Activated T-cell treated with anti-CD3 and anti-CD28 coated beads, Interleukin-2, amount 50 U/mL, for 4 hours (primary cell): ENCODE measurements at regions not wholly inside any gene's neighbourhood (a gene's known extent, or its start where the extent isn't known, plus 50 kb on each side); places are given as distances from the start of the nearest gene placed in this dataset.
A peak's percentile ranks its signal among the peaks of the same experiment; 100 is the strongest.

Source experiments
- ATAC-seq, 2 donors: fragments of 200-7000 bp; cut with Tn5 transposase; one replicate each; pipeline ENCODE4 v1.10.0; 2021
- DNase-seq: peaks from one replicate; pipeline ENCODE4 v3.0.0-alpha.2; 2020
- H3K27me3 Mint-ChIP-seq: one replicate; pipeline ENCODE4 v1.8.0; 2021; ENCODE audit warnings: low read depth, mixed read lengths
- H3K36me3 Mint-ChIP-seq: one replicate; pipeline ENCODE4 v1.8.0; 2022; ENCODE audit warnings: mixed read lengths; ENCODE audit not compliant: insufficient read depth
- H3K4me1 Mint-ChIP-seq: one replicate; pipeline ENCODE4 v1.8.0; 2021; ENCODE audit warnings: low read depth, mixed read lengths
- H3K4me3 Mint-ChIP-seq: one replicate; pipeline ENCODE4 v1.8.0; 2021; ENCODE audit warnings: mild to moderate bottlenecking, moderate library complexity, mixed read lengths
- H3K9me3 Mint-ChIP-seq: one replicate; pipeline ENCODE4 v1.8.0; 2021; ENCODE audit warnings: mixed read lengths

GRCh38 chr12:67822826-67823225 is 166.4 kb upstream of the IFNG-AS1 start:
- no peaks in the 10 kb centered on the region for H3K9me3 Mint-ChIP-seq
- H3K27me3 Mint-ChIP-seq, result no peaks in the 10 kb centered on the region
- no peak for DNase-seq
- H3K4me3 Mint-ChIP-seq, result no peak overlapping the region
- no peak for ATAC-seq
- H3K36me3 Mint-ChIP-seq, result no peaks in the 10 kb centered on the region
- peaks cover 9% of the 10 kb centered on the region for H3K4me1 Mint-ChIP-seq

- H3K36me3 Mint-ChIP-seq, result peaks cover 1% of the 10 kb centered on the region
- ATAC-seq (no peak), DNase-seq (no peak)
- H3K4me1 Mint-ChIP-seq, result peaks cover 23% of the 10 kb centered on the region
- no peaks in the 10 kb centered on the region for H3K9me3 Mint-ChIP-seq
- no peak overlapping the region for H3K4me3 Mint-ChIP-seq
- no peaks in the 10 kb centered on the region for H3K27me3 Mint-ChIP-seq
These were observed 163.1 kb upstream of the IFNG-AS1 start for GRCh38 chr12:67826148-67826547.

- ATAC-seq (peak in 1 of 2 donors; percentile 3), DNase-seq (no peak)
- Mint-ChIP-seq H3K4me1 (peaks cover 23% of the 10 kb centered on the region), H3K4me3 (no peak overlapping the region), H3K27me3 (no peaks in the 10 kb centered on the region), H3K36me3 (peaks cover 1% of the 10 kb centered on the region), H3K9me3 (no peaks in the 10 kb centered on the region)
These were observed 162.1 kb upstream of the IFNG-AS1 start for GRCh38 chr12:67826946-67827720.

GRCh38 chr12:67827820-67828383 is 161.3 kb upstream of the IFNG-AS1 start:
- ATAC-seq, result peak; percentile 94 to 97
- DNase-seq, result peak; percentile 36
- Mint-ChIP-seq H3K9me3 (no peaks in the 10 kb centered on the region), H3K27me3 (no peaks in the 10 kb centered on the region), H3K4me3 (peak overlapping the region; percentile 9), H3K36me3 (peaks cover 1% of the 10 kb centered on the region), H3K4me1 (peaks cover 23% of the 10 kb centered on the region)

- Mint-ChIP-seq H3K4me3 (no peak overlapping the region), H3K4me1 (peaks cover 23% of the 10 kb centered on the region), H3K36me3 (peaks cover 1% of the 10 kb centered on the region), H3K27me3 (no peaks in the 10 kb centered on the region), H3K9me3 (no peaks in the 10 kb centered on the region)
- no peak for ATAC-seq
- DNase-seq, result no peak
These were observed 159.4 kb upstream of the IFNG-AS1 start for GRCh38 chr12:67829896-67830295.

GRCh38 chr12:67832155-67832554 is 157.1 kb upstream of the IFNG-AS1 start:
- ATAC-seq (no peak), DNase-seq (no peak)
- no peaks in the 10 kb centered on the region for H3K9me3 Mint-ChIP-seq
- peaks cover 20% of the 10 kb centered on the region for H3K4me1 Mint-ChIP-seq
- H3K4me3 Mint-ChIP-seq, result no peak overlapping the region
- H3K27me3 Mint-ChIP-seq, result no peaks in the 10 kb centered on the region
- H3K36me3 Mint-ChIP-seq, result peaks cover 1% of the 10 kb centered on the region

- Mint-ChIP-seq H3K4me1 (peaks cover 7% of the 10 kb centered on the region), H3K4me3 (no peak overlapping the region), H3K36me3 (peaks cover 1% of the 10 kb centered on the region), H3K27me3 (no peaks in the 10 kb centered on the region), H3K9me3 (peaks cover 10% of the 10 kb centered on the region)
- DNase-seq (no peak), ATAC-seq (no peak)
These were observed 155.6 kb upstream of the IFNG-AS1 start for GRCh38 chr12:67833602-67834001.

GRCh38 chr12:67837876-67838275 is 151.4 kb upstream of the IFNG-AS1 start:
- no peaks in the 10 kb centered on the region for H3K27me3 Mint-ChIP-seq
- no peak overlapping the region for H3K4me3 Mint-ChIP-seq
- ATAC-seq (no peak), DNase-seq (no peak)
- H3K36me3 Mint-ChIP-seq, result peaks cover 6% of the 10 kb centered on the region
- no peaks in the 10 kb centered on the region for H3K4me1 Mint-ChIP-seq
- peaks cover 22% of the 10 kb centered on the region for H3K9me3 Mint-ChIP-seq

- no peak overlapping the region for H3K4me3 Mint-ChIP-seq
- H3K4me1 Mint-ChIP-seq, result no peaks in the 10 kb centered on the region
- H3K9me3 Mint-ChIP-seq, result peaks cover 22% of the 10 kb centered on the region
- DNase-seq (no peak), ATAC-seq (no peak)
- no peaks in the 10 kb centered on the region for H3K27me3 Mint-ChIP-seq
- H3K36me3 Mint-ChIP-seq, result peaks cover 6% of the 10 kb centered on the region
These were observed 147.1 kb upstream of the IFNG-AS1 start for GRCh38 chr12:67842124-67842523.

- H3K4me3 Mint-ChIP-seq, result no peak overlapping the region
- no peaks in the 10 kb centered on the region for H3K27me3 Mint-ChIP-seq
- H3K36me3 Mint-ChIP-seq, result peaks cover 6% of the 10 kb centered on the region
- no peaks in the 10 kb centered on the region for H3K4me1 Mint-ChIP-seq
- DNase-seq (no peak), ATAC-seq (peak in 1 of 2 donors; percentile 35)
- peaks cover 14% of the 10 kb centered on the region for H3K9me3 Mint-ChIP-seq
These were observed 146.0 kb upstream of the IFNG-AS1 start for GRCh38 chr12:67843257-67843656.

- H3K36me3 Mint-ChIP-seq, result no peaks in the 10 kb centered on the region
- no peak overlapping the region for H3K4me3 Mint-ChIP-seq
- H3K9me3 Mint-ChIP-seq, result no peaks in the 10 kb centered on the region
- ATAC-seq (no peak), DNase-seq (no peak)
- no peaks in the 10 kb centered on the region for H3K4me1 Mint-ChIP-seq
- H3K27me3 Mint-ChIP-seq, result no peaks in the 10 kb centered on the region
These were observed 136.5 kb upstream of the IFNG-AS1 start for GRCh38 chr12:67852701-67853100.

GRCh38 chr12:67853204-67853603 is 136.0 kb upstream of the IFNG-AS1 start:
- H3K36me3 Mint-ChIP-seq, result no peaks in the 10 kb centered on the region
- H3K4me1 Mint-ChIP-seq, result no peaks in the 10 kb centered on the region
- H3K4me3 Mint-ChIP-seq, result no peak overlapping the region
- no peaks in the 10 kb centered on the region for H3K9me3 Mint-ChIP-seq
- DNase-seq, result no peak
- H3K27me3 Mint-ChIP-seq, result no peaks in the 10 kb centered on the region
- ATAC-seq, result no peak

- H3K4me1 Mint-ChIP-seq, result no peaks in the 10 kb centered on the region
- H3K36me3 Mint-ChIP-seq, result no peaks in the 10 kb centered on the region
- no peak overlapping the region for H3K4me3 Mint-ChIP-seq
- DNase-seq, result no peak
- H3K27me3 Mint-ChIP-seq, result no peaks in the 10 kb centered on the region
- no peak for ATAC-seq
- no peaks in the 10 kb centered on the region for H3K9me3 Mint-ChIP-seq
These were observed 134.9 kb upstream of the IFNG-AS1 start for GRCh38 chr12:67854351-67854750.

- Mint-ChIP-seq H3K4me1 (no peaks in the 10 kb centered on the region), H3K4me3 (no peak overlapping the region), H3K9me3 (no peaks in the 10 kb centered on the region), H3K27me3 (no peaks in the 10 kb centered on the region), H3K36me3 (no peaks in the 10 kb centered on the region)
- no peak for ATAC-seq
- no peak for DNase-seq
These were observed 134.1 kb upstream of the IFNG-AS1 start for GRCh38 chr12:67855103-67855502.

- no peak overlapping the region for H3K4me3 Mint-ChIP-seq
- H3K36me3 Mint-ChIP-seq, result no peaks in the 10 kb centered on the region
- H3K9me3 Mint-ChIP-seq, result no peaks in the 10 kb centered on the region
- DNase-seq (no peak), ATAC-seq (no peak)
- no peaks in the 10 kb centered on the region for H3K27me3 Mint-ChIP-seq
- no peaks in the 10 kb centered on the region for H3K4me1 Mint-ChIP-seq
These were observed 118.0 kb upstream of the IFNG-AS1 start for GRCh38 chr12:67871231-67871630.
